ENCODE measurements at regions not wholly inside any gene's neighbourhood (a gene's known extent, or its start where the extent isn't known, plus 50 kb on each side); places are given as distances from the start of the nearest gene placed in this dataset.

GRCh38 chr6:67292169-67292568 lies 1342.9 kb upstream of the ADGRB3 start (continued):
- no peak for TF ChIP-seq CTCF (IDR thresholded peaks at IDR 0.05)
- TF ChIP-seq POLR2AphosphoS2 (conservative IDR thresholded peaks at IDR 0.05; ENCODE audit: low read length): no peak

DNA sequence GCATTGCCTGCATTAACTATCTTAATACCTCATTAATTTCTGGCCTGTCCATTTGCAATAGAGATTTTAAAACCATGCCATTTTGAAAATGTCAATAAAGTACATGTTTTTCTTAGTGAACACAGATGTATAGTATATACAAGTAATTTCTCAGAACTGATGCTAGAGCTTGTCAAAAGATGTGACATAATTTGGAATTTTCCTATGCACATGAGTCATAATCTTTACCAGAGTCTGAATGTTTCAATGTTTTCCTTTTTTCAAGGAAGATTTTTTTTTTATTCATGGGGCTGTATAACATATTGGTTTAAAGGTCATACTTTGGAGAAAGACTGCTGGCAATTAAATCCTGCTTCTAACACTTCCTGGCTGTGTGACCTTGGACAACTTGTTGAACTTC lies 1347.5 kb upstream of the ADGRB3 start:
- Histone ChIP-seq H3K4me2 (no peak overlapping the region), H3K9me3 (no peaks in the 10 kb centered on the region), H3K4me1 (no peaks in the 10 kb centered on the region), H3K4me3 (no peak overlapping the region), H3K27ac (no peak overlapping the region)
- CTCF ChIA-PET: no interaction called here
- no peak for TF ChIP-seq NPAS2 (CRISPR knock-in tag; IDR thresholded peaks at IDR 0.05; ENCODE audit: borderline replicate concordance)
- no peak for TF ChIP-seq RFX5 (IDR thresholded peaks at IDR 0.05)
- FAIRE-seq (no peak), DNase-seq (ENCODE audit: low read depth in 1 of 2, low spot score in 1 of 2) (no peak), ATAC-seq (no peak)
- POLR2A ChIA-PET: no interaction called here

- DNase-seq (ENCODE audit: low read depth in 1 of 2, low spot score in 1 of 2) (no peak), ATAC-seq (no peak), FAIRE-seq (no peak)
- no peaks in the 10 kb centered on the region for H3K4me1 ChIP-seq
- no peak for TF ChIP-seq MYC (IDR thresholded peaks at IDR 0.05; ENCODE audit: borderline replicate concordance, low read length)
- TF ChIP-seq E2F6 (IDR thresholded peaks at IDR 0.05; ENCODE audit: borderline replicate concordance, low read depth): no peak
- TF ChIP-seq, protein P1, sequence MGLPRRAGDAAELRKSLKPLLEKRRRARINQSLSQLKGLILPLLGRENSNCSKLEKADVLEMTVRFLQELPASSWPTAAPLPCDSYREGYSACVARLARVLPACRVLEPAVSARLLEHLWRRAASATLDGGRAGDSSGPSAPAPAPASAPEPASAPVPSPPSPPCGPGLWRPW (IDR thresholded peaks at IDR 0.05): no peak
- ChIA-PET CTCF (no interaction called here), POLR2A (no interaction called here)
- H3K4me2 ChIP-seq: no peak overlapping the region
- no peaks in the 10 kb centered on the region for H3K9me3 ChIP-seq
- H3K4me3 ChIP-seq: no peak overlapping the region
- H3K27ac ChIP-seq: no peak overlapping the region
These were observed 1349.1 kb upstream of the ADGRB3 start for GRCh38 chr6:67285770-67286495.

DNA sequence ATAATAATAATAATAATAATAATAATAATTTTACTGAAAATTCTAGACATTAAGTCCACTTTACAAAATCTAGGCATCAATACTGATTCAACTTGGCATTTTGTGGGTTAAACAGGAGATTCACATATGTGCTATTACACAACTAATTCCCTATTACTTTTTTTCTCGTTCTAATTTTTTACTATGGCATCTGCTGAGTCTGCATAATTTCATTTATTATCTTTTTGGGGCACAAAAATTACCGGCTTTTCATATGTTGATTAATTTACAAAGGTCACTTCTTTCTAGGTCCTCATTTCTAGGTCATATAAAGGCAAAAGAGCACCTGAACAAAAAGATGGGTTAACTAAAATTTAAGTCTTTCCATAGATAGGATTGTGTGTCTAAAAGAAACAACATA lies 1357.8 kb upstream of the ADGRB3 start:
- Histone ChIP-seq H3K27ac (no peak overlapping the region), H3K9me3 (no peaks in the 10 kb centered on the region), H3K4me2 (no peak overlapping the region), H3K4me3 (no peak overlapping the region), H3K4me1 (no peaks in the 10 kb centered on the region)
- ATAC-seq (no peak), DNase-seq (ENCODE audit: low read depth in 1 of 2, low spot score in 1 of 2) (no peak), FAIRE-seq (no peak)
- ChIA-PET POLR2A (no interaction called here), CTCF (no interaction called here)
- WGBS (ENCODE audit: missing lambda C conversion rate): 11% methylated on average over 2 of the region's 2 CpGs
- TF ChIP-seq NPAS2 (CRISPR knock-in tag; IDR thresholded peaks at IDR 0.05; ENCODE audit: borderline replicate concordance) (no peak), MAFK (IDR thresholded peaks at IDR 0.05; ENCODE audit: partially characterized antibody) (peak; percentile 62)

DNA sequence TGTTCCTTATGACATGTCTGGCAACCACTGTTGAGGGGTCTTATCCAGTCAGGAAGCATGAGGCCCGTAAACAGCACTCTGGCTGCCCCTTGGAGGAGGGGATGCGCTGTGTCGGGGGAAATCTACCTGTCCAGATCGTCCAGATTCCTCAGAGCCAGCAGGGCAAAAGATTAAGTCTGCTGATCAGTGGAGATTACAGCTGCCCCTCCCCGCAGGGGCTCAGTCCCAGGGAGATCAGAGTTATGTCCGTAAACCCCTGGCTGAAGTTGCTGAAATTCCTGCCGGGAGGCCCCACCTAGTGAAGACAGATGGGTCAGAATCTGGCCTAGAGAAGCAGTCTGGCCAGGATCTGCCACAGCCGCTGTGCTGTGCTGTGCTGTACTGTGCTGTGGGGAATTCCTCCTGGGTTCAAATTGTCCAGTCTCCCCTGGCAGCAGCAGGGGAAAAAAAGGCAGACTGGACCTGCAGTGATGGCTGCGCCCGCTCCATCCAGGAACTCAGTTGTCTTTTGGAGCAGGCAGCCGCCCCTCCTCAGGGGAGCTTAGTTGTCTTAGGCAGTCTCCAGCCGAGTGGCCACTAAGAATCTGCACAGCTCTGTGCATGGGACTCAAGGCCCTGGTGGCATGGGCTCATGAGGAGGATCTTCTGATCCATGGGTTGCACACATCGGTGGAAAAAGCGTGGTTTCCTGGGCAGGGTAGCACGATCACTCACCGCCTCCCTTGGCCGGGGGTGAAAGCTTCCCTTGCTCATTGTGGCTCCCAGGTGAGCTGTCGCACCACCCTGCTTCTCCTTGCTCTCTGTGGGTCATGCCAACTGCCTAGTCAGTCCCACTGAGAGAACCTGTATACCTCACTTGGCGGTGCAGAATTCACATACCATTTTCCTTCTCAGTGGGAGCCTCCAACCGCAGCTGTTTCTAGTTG lies 1368.8 kb upstream of the ADGRB3 start:
- POLR2A ChIA-PET: no interaction called here

More for the DNA sequence above, 1368.8 kb upstream of the ADGRB3 start:
- H3K4me3 ChIP-seq: no peak overlapping the region
- CTCF ChIA-PET: no interaction called here
- 76% methylated on average over 6 of the region's 20 CpGs for WGBS (ENCODE audit: missing lambda C conversion rate)
- FAIRE-seq: no peak
- no peak for DNase-seq (ENCODE audit: low read depth in 1 of 2, low spot score in 1 of 2)
- no peak for ATAC-seq
- no peak overlapping the region for H3K4me2 ChIP-seq
- H3K4me1 ChIP-seq: no peaks in the 10 kb centered on the region
- H3K27ac ChIP-seq: no peak overlapping the region
- TF ChIP-seq CHD4 (IDR thresholded peaks at IDR 0.05; ENCODE audit: borderline replicate concordance) (no peak), USF2 (IDR thresholded peaks at IDR 0.05) (no peak), TP53 (CRISPR knock-in tag; IDR thresholded peaks at IDR 0.05) (no peak), ZNF302 (CRISPR knock-in tag; IDR thresholded peaks at IDR 0.05) (no peak), HEYL (CRISPR knock-in tag; IDR thresholded peaks at IDR 0.05) (no peak)
- TF ChIP-seq, protein P2, sequence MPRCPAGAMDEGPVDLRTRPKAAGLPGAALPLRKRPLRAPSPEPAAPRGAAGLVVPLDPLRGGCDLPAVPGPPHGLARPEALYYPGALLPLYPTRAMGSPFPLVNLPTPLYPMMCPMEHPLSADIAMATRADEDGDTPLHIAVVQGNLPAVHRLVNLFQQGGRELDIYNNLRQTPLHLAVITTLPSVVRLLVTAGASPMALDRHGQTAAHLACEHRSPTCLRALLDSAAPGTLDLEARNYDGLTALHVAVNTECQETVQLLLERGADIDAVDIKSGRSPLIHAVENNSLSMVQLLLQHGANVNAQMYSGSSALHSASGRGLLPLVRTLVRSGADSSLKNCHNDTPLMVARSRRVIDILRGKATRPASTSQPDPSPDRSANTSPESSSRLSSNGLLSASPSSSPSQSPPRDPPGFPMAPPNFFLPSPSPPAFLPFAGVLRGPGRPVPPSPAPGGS (IDR thresholded peaks at IDR 0.05): no peak
- H3K9me3 ChIP-seq: no peaks in the 10 kb centered on the region

Data from A549 (cell line).